T-helper 2 cell treated with Interferon-gamma antibody and Interleukin-4, amounts not matched to agents 5 μg/mL and 100 μg/mL, for 36 hours (primary cell): ENCODE measurements at regions not wholly inside any gene's neighbourhood (a gene's known extent, or its start where the extent isn't known, plus 50 kb on each side); places are given as distances from the start of the nearest gene placed in this dataset.

Experiments used
- DNase-seq: peaks from one replicate; pipeline ENCODE4 v3.0.0; 2021; ENCODE audit warnings: low spot score
- H3K27ac Mint-ChIP-seq: one replicate; pipeline ENCODE4 v1.8.0; 2021; ENCODE audit warnings: mild to moderate bottlenecking, mixed read lengths
- H3K27me3 Mint-ChIP-seq: one replicate; pipeline ENCODE4 v1.8.0; 2021; ENCODE audit warnings: low read depth, mixed read lengths
- H3K36me3 Mint-ChIP-seq: one replicate; pipeline ENCODE4 v1.8.0; 2021; ENCODE audit warnings: low read depth, mixed read lengths
- H3K4me1 Mint-ChIP-seq: one replicate; pipeline ENCODE4 v1.8.0; 2021; ENCODE audit warnings: low read depth, mixed read lengths
- H3K4me3 Mint-ChIP-seq: one replicate; pipeline ENCODE4 v1.8.0; 2022; ENCODE audit warnings: mild to moderate bottlenecking, moderate library complexity, mixed read lengths
- H3K9me3 Mint-ChIP-seq: one replicate; pipeline ENCODE4 v1.8.0; 2021; ENCODE audit warnings: mixed read lengths

GRCh38 chr10:88194961-88195367 is 331.5 kb downstream of the PTEN start:
- Mint-ChIP-seq H3K9me3 (peaks cover 9% of the 10 kb centered on the region), H3K27me3 (peaks cover 16% of the 10 kb centered on the region), H3K4me3 (no peak overlapping the region), H3K4me1 (peaks cover 20% of the 10 kb centered on the region), H3K27ac (no peak overlapping the region), H3K36me3 (peaks cover 1% of the 10 kb centered on the region)
- DNase-seq, result no peak

- no peak overlapping the region for H3K4me3 Mint-ChIP-seq
- no peak overlapping the region for H3K27ac Mint-ChIP-seq
- peaks cover 18% of the 10 kb centered on the region for H3K4me1 Mint-ChIP-seq
- DNase-seq, result no peak
- H3K9me3 Mint-ChIP-seq, result peaks cover 9% of the 10 kb centered on the region
- no peaks in the 10 kb centered on the region for H3K36me3 Mint-ChIP-seq
- peaks cover 11% of the 10 kb centered on the region for H3K27me3 Mint-ChIP-seq
These were observed 332.4 kb downstream of the PTEN start for GRCh38 chr10:88195841-88196240.

GRCh38 chr10:88196291-88196690 is 332.9 kb downstream of the PTEN start:
- peaks cover 11% of the 10 kb centered on the region for H3K27me3 Mint-ChIP-seq
- H3K4me1 Mint-ChIP-seq, result peaks cover 18% of the 10 kb centered on the region
- peaks cover 9% of the 10 kb centered on the region for H3K9me3 Mint-ChIP-seq
- no peak overlapping the region for H3K27ac Mint-ChIP-seq
- H3K4me3 Mint-ChIP-seq, result no peak overlapping the region
- no peaks in the 10 kb centered on the region for H3K36me3 Mint-ChIP-seq
- no peak for DNase-seq

GRCh38 chr10:88198023-88198422 is 334.6 kb downstream of the PTEN start:
- Mint-ChIP-seq H3K4me1 (peaks cover 18% of the 10 kb centered on the region), H3K36me3 (no peaks in the 10 kb centered on the region), H3K27me3 (peaks cover 11% of the 10 kb centered on the region), H3K4me3 (no peak overlapping the region), H3K9me3 (peaks cover 9% of the 10 kb centered on the region), H3K27ac (no peak overlapping the region)
- no peak for DNase-seq

- Mint-ChIP-seq H3K36me3 (no peaks in the 10 kb centered on the region), H3K9me3 (peaks cover 9% of the 10 kb centered on the region), H3K4me3 (no peak overlapping the region), H3K27me3 (peaks cover 16% of the 10 kb centered on the region), H3K4me1 (no peaks in the 10 kb centered on the region), H3K27ac (no peak overlapping the region)
- DNase-seq, result no peak
These were observed 337.0 kb downstream of the PTEN start for GRCh38 chr10:88200312-88201032.

GRCh38 chr10:88205842-88206446 is 342.5 kb downstream of the PTEN start:
- Mint-ChIP-seq H3K36me3 (no peaks in the 10 kb centered on the region), H3K9me3 (no peaks in the 10 kb centered on the region), H3K27me3 (peaks cover 25% of the 10 kb centered on the region), H3K4me1 (no peaks in the 10 kb centered on the region), H3K27ac (no peak overlapping the region), H3K4me3 (no peak overlapping the region)
- no peak for DNase-seq

- H3K36me3 Mint-ChIP-seq, result no peaks in the 10 kb centered on the region
- H3K4me3 Mint-ChIP-seq, result no peak overlapping the region
- H3K4me1 Mint-ChIP-seq, result no peaks in the 10 kb centered on the region
- H3K27ac Mint-ChIP-seq, result no peak overlapping the region
- no peaks in the 10 kb centered on the region for H3K9me3 Mint-ChIP-seq
- peaks cover 25% of the 10 kb centered on the region for H3K27me3 Mint-ChIP-seq
- DNase-seq, result no peak
These were observed 343.7 kb downstream of the PTEN start for GRCh38 chr10:88207121-88207546.

- Mint-ChIP-seq H3K4me1 (no peaks in the 10 kb centered on the region), H3K9me3 (peaks cover 5% of the 10 kb centered on the region), H3K27me3 (peaks cover 31% of the 10 kb centered on the region), H3K4me3 (no peak overlapping the region), H3K36me3 (no peaks in the 10 kb centered on the region), H3K27ac (no peak overlapping the region)
- DNase-seq, result no peak
These were observed 345.8 kb downstream of the PTEN start for GRCh38 chr10:88209231-88209630.

- no peaks in the 10 kb centered on the region for H3K36me3 Mint-ChIP-seq
- H3K4me3 Mint-ChIP-seq, result no peak overlapping the region
- H3K27me3 Mint-ChIP-seq, result peaks cover 28% of the 10 kb centered on the region
- H3K4me1 Mint-ChIP-seq, result no peaks in the 10 kb centered on the region
- H3K9me3 Mint-ChIP-seq, result peaks cover 5% of the 10 kb centered on the region
- no peak overlapping the region for H3K27ac Mint-ChIP-seq
- no peak for DNase-seq
These were observed 346.6 kb downstream of the PTEN start for GRCh38 chr10:88209837-88210561.

- Mint-ChIP-seq H3K36me3 (no peaks in the 10 kb centered on the region), H3K4me1 (no peaks in the 10 kb centered on the region), H3K27ac (no peak overlapping the region), H3K27me3 (peaks cover 21% of the 10 kb centered on the region), H3K9me3 (peaks cover 5% of the 10 kb centered on the region), H3K4me3 (no peak overlapping the region)
- no peak for DNase-seq
These were observed 347.8 kb downstream of the PTEN start for GRCh38 chr10:88211230-88211629.

GRCh38 chr10:88212069-88212468 is 348.6 kb downstream of the PTEN start:
- Mint-ChIP-seq H3K4me3 (no peak overlapping the region), H3K4me1 (no peaks in the 10 kb centered on the region), H3K27me3 (peaks cover 14% of the 10 kb centered on the region), H3K9me3 (peaks cover 5% of the 10 kb centered on the region), H3K36me3 (no peaks in the 10 kb centered on the region), H3K27ac (no peak overlapping the region)
- no peak for DNase-seq

GRCh38 chr10:88213065-88213605 is 349.7 kb downstream of the PTEN start:
- no peaks in the 10 kb centered on the region for H3K4me1 Mint-ChIP-seq
- H3K9me3 Mint-ChIP-seq, result peaks cover 5% of the 10 kb centered on the region
- peaks cover 8% of the 10 kb centered on the region for H3K27me3 Mint-ChIP-seq
- H3K27ac Mint-ChIP-seq, result no peak overlapping the region
- DNase-seq, result no peak
- no peak overlapping the region for H3K4me3 Mint-ChIP-seq
- H3K36me3 Mint-ChIP-seq, result no peaks in the 10 kb centered on the region

GRCh38 chr10:88216976-88217375 is 353.6 kb downstream of the PTEN start:
- Mint-ChIP-seq H3K27ac (no peak overlapping the region), H3K4me1 (no peaks in the 10 kb centered on the region), H3K4me3 (no peak overlapping the region), H3K9me3 (peaks cover 5% of the 10 kb centered on the region), H3K36me3 (no peaks in the 10 kb centered on the region), H3K27me3 (peaks cover 14% of the 10 kb centered on the region)
- no peak for DNase-seq

GRCh38 chr10:88218362-88218761 is 354.9 kb downstream of the PTEN start:
- Mint-ChIP-seq H3K4me1 (no peaks in the 10 kb centered on the region), H3K4me3 (no peak overlapping the region), H3K36me3 (no peaks in the 10 kb centered on the region), H3K9me3 (peaks cover 5% of the 10 kb centered on the region), H3K27me3 (peaks cover 16% of the 10 kb centered on the region), H3K27ac (no peak overlapping the region)
- DNase-seq, result no peak
